K562 (cell line): ENCODE measurements at regions not wholly inside any gene's neighbourhood (a gene's known extent, or its start where the extent isn't known, plus 50 kb on each side); places are given as distances from the start of the nearest gene placed in this dataset.

Experiments
- ATAC-seq: fragments of 200-7000 bp; cut with Tn5 transposase; 3 replicates; pipeline ENCODE4 v1.9.1; 2020; ENCODE audit warnings: moderate library complexity
- BruUV-seq: library from RNA; stranded (reverse); fragments of 400-500 nt; replicated peaks from 2 replicates; lab custom pipeline; 2021; lab: Mats Ljungman, UMichigan
- CTCF ChIA-PET: fragments of 300-600 bp; formaldehyde crosslinking; extraction: SDS; loops from one replicate; lab custom pipeline; 2021; ENCODE audit warnings: low intra/inter-chr PET ratio; lab: Yijun Ruan, JAX
- POLR2A ChIA-PET: fragments of 300-600, 350-650 bp; sonication (Branson Sonifier 250); formaldehyde crosslinking; extraction: SDS; loops from one replicate; lab custom pipeline; 2021; ENCODE audit warnings: antibody characterized with exemption, inconsistent platforms; lab: Yijun Ruan, JAX
- DNase-seq, 4 experiments: peaks; one replicate each; pipeline versions ENCODE4 v3.0.0 to v3.0.0-alpha.2; 2011 to 2018; ENCODE audit warnings: low spot score in 3 of 4, mixed read lengths in 3 of 4; ENCODE audit errors: extremely low read depth in 1 of 4
- FAIRE-seq: peaks from 2 replicates; lab custom pipeline; 2011; peaks lifted over from hg19 to GRCh38; lab: Jason Lieb, UNC
- H2AFZ ChIP-seq: 2 replicates; pipeline ENCODE4 v1.6.0; 2011; ENCODE audit warnings: low read depth, low read length, control low read depth, inconsistent platforms
- H3K27ac ChIP-seq: fragments of 200-600 bp; 3 replicates; pipeline ENCODE4 v1.8.0; 2011; ENCODE audit warnings: low read depth, mild to moderate bottlenecking, control low read depth, inconsistent platforms, low read length, moderate library complexity, mixed read lengths; ENCODE audit errors: extremely low read depth
- H3K27me3 ChIP-seq, 2 experiments: fragments of 300-600 bp in 1 of 2; 2 replicates in 1 of 2; 3 replicates in 1 of 2; pipeline versions ENCODE4 v1.6.0 to v1.8.0; 2011; ENCODE audit warnings: inconsistent platforms in 2 of 2, low read length in 2 of 2, mild to moderate bottlenecking in 1 of 2, mixed read lengths in 1 of 2, moderate library complexity in 1 of 2; ENCODE audit not compliant: control insufficient read depth in 2 of 2, insufficient read depth in 2 of 2
- H3K36me3 ChIP-seq: fragments of 300-600 bp; 3 replicates; pipeline ENCODE4 v1.8.0; 2011; ENCODE audit warnings: mild to moderate bottlenecking, low read length, inconsistent platforms; ENCODE audit not compliant: control insufficient read depth, insufficient read depth
- H3K4me1 ChIP-seq, 2 experiments: fragments of 200-600 bp in 1 of 2; replicated peaks in 1 of 2; 2 replicates in 1 of 2; 3 replicates in 1 of 2; pipeline versions ENCODE4 v1.5.1 to v1.8.0; 2011; ENCODE audit warnings: inconsistent platforms in 2 of 2, low read length in 2 of 2, mild to moderate bottlenecking in 1 of 2, mixed read lengths in 1 of 2, moderate library complexity in 1 of 2; ENCODE audit not compliant: control insufficient read depth in 2 of 2, insufficient read depth in 2 of 2
- H3K4me2 ChIP-seq: 2 replicates; pipeline ENCODE4 v1.6.1; 2011; ENCODE audit warnings: low read length, control low read depth, inconsistent platforms, mixed read lengths; ENCODE audit not compliant: insufficient read depth
- H3K4me3 ChIP-seq: fragments of 200-600 bp; sonication (generic), shearing (Covaris generic); 2 replicates; pipeline ENCODE4 v1.5.1; 2016; ENCODE audit warnings: control low read depth, inconsistent platforms
- H3K79me2 ChIP-seq: fragments of 200-600 bp; 3 replicates; pipeline ENCODE4 v1.8.0; 2011; ENCODE audit warnings: low read length, inconsistent platforms; ENCODE audit not compliant: control insufficient read depth, insufficient read depth
- H3K9ac ChIP-seq, 2 experiments: 2 replicates each; pipeline versions ENCODE4 v1.6.0 to v1.6.1; 2011; ENCODE audit warnings: low read depth in 2 of 2, low read length in 2 of 2, control low read depth in 1 of 2, inconsistent platforms in 1 of 2, mild to moderate bottlenecking in 1 of 2, mixed read lengths in 1 of 2; ENCODE audit not compliant: insufficient read depth in 1 of 2
- H3K9me1 ChIP-seq: one replicate; pipeline ENCODE4 v1.6.0; 2011; ENCODE audit warnings: inconsistent platforms, mild to moderate bottlenecking, low read length, moderate library complexity; ENCODE audit not compliant: control insufficient read depth, insufficient read depth
- H3K9me3 ChIP-seq: replicated peaks from 2 replicates; pipeline ENCODE4 v1.5.1; 2011; ENCODE audit warnings: low read depth, low read length, inconsistent platforms; ENCODE audit not compliant: control insufficient read depth, insufficient read depth
- H4K20me1 ChIP-seq: replicated peaks from 2 replicates; pipeline ENCODE4 v1.6.1; 2011; ENCODE audit warnings: low read length, inconsistent platforms, mixed read lengths; ENCODE audit not compliant: control insufficient read depth, insufficient read depth
- CEBPB ChIP-seq: fragments of 450-650 bp; IDR thresholded peaks from 2 replicates; pipeline ENCODE4 v1.6.1; 2016; ENCODE audit warnings: missing genetic modification characterization, missing compliant biosample characterization
- DMBX1 ChIP-seq: fragments of 250-450 bp; sonication (Bioruptor Pico); IDR thresholded peaks from 2 replicates; pipeline ENCODE4 v1.8.0; 2022; ENCODE audit warnings: inconsistent platforms, mild to moderate bottlenecking, moderate library complexity, borderline replicate concordance
- KLF6 ChIP-seq: fragments of 250-450 bp; sonication (Bioruptor Pico); IDR thresholded peaks from 2 replicates; pipeline ENCODE4 v1.4.0; 2020; ENCODE audit warnings: mild to moderate bottlenecking, moderate library complexity, borderline replicate concordance
- POLR3A ChIP-seq: IDR thresholded peaks from 2 replicates; pipeline ENCODE4 v1.6.1; 2011; ENCODE audit warnings: borderline replicate concordance, mild to moderate bottlenecking, moderate library complexity; ENCODE audit not compliant: insufficient read length, insufficient read depth; ENCODE audit errors: extremely low read depth
- WGBS: fragments of 100-300 bp; shearing (Covaris generic); methylation state at CpG from one replicate; pipeline ENCODE4 v1.1.6; 2016; ENCODE audit warnings: low coverage, mixed read lengths; ENCODE audit not compliant: insufficient coverage; ENCODE audit errors: missing lambda C conversion rate; 5-methylcytosine and 5-hydroxymethylcytosine counted together
- in situ Hi-C: fragments of 300-500 bp; cut with MboI; formaldehyde crosslinking; loops from 4 replicates; pipeline ENCODE4 v1.15.0; 2018; ENCODE audit warnings: inconsistent platforms, mixed read lengths
- intact Hi-C: fragments of 100-400 bp; cut with micrococcal nuclease; formaldehyde crosslinking; loops from 2 replicates; pipeline ENCODE4 v1.14.2; 2022
- TF ChIP-seq, protein P1 (sequence below): sonication (generic); formaldehyde crosslinking; IDR thresholded peaks from 2 replicates; pipeline ENCODE4 v1.8.0; 2022; ENCODE audit warnings: missing genetic modification reagents, mild to moderate bottlenecking, moderate library complexity, borderline replicate concordance

DNA sequence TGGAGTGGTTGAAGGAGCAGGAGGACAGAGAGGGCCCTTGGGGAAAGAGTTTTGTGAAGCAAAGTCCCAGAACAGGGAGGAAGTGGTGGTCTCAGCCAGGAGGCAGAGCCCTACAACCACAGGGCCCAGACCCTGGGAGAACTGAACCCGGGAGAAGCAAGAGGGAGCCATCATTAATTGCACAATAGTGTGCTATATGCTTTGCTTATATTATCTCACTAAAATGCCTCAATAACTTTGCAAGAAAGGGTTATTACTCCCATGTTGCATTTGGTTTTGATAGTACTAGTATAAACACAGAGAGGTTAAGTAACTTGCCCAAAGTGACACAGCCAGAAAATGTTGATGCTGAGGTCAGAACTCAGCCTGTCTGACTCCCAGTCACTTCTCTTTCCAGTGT, 124.3 kb downstream of the FOXD2 start:
- 0% methylated on average over 1 of the region's 1 CpG for WGBS
- no peak overlapping the region for H3K4me3 ChIP-seq
- H3K9me3 ChIP-seq, result no peaks in the 10 kb centered on the region
- peaks cover 6% of the 10 kb centered on the region; the same call in 1 of the 2 replicates for H4K20me1 ChIP-seq
- POLR2A ChIA-PET, result no interaction called here
- no peak for TF ChIP-seq KLF6 (CRISPR knock-in tag)
- TF ChIP-seq, protein P1, sequence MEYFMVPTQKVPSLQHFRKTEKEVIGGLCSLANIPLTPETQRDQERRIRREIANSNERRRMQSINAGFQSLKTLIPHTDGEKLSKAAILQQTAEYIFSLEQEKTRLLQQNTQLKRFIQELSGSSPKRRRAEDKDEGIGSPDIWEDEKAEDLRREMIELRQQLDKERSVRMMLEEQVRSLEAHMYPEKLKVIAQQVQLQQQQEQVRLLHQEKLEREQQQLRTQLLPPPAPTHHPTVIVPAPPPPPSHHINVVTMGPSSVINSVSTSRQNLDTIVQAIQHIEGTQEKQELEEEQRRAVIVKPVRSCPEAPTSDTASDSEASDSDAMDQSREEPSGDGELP (CRISPR knock-in tag), result no peak
- TF ChIP-seq POLR3A, result peak; percentile 22
- TF ChIP-seq DMBX1 (CRISPR knock-in tag), result no peak
- TF ChIP-seq CEBPB, result 0 out of 2 replicates have a peak, but pooled peaks have one; percentile 29
- H2AFZ ChIP-seq, result no peak overlapping the region
- no peak overlapping the region for H3K27ac ChIP-seq
- no peak overlapping the region for H3K9ac ChIP-seq
- no peaks in the 10 kb centered on the region for H3K4me1 ChIP-seq
- no peak overlapping the region for H3K4me2 ChIP-seq
- H3K27me3 ChIP-seq, result peaks cover 17 to 35% of the 10 kb centered on the region in 2 experiments
- CTCF ChIA-PET, result no interaction called here
- no peaks in the 10 kb centered on the region for H3K9me1 ChIP-seq
- H3K79me2 ChIP-seq, result no peaks in the 10 kb centered on the region
- DNase-seq, result no peak
- in situ Hi-C loops, result no loop called here
- ATAC-seq, result no peak
- H3K36me3 ChIP-seq, result no peaks in the 10 kb centered on the region
- intact Hi-C loops, result no loop called here
- no peak for FAIRE-seq
- no TSS peak for BruUV-seq
